Ammon's horn (tissue), 1 donor: ENCODE measurements at regions not wholly inside any gene's neighbourhood (a gene's known extent, or its start where the extent isn't known, plus 50 kb on each side); places are given as distances from the start of the nearest gene placed in this dataset.

Source experiments
- DNase-seq: peaks from one replicate; pipeline ENCODE4 v3.0.0-alpha.2; 2016; ENCODE audit warnings: low spot score

DNA sequence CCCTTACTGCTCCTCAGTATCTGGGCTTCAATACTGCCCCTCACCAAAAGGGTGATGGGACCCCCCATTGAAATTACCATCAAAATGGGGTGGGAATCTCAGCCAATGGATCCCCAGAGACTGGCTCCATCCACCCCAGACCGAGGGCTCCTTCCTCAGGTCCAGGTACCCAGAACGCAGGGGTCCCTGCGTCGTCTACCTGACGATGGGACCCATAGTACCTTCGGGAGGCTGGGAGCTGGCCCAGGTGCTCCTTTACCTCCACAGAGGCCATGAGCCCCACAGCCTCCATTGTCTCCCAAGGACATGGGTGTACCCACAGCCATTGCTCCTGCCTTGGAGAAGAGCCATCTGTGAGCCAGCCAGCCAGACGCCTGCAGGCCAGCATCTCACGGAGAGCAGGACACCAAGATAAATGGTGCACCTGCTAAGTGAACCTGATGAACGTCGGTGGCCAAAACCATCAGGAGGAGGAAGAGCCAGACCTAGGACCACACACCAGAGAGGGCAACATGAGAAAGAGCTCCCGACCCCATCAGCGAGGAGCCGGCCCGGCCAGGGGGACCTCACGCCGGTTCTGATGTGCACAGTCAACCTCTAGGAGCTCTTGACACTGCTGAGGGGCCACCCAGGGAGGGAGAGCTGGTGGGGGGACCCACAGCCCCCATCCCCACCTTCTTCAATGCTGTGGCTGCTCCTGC lies 156.8 kb upstream of the SOX1 start:
- no peak for DNase-seq

DNA sequence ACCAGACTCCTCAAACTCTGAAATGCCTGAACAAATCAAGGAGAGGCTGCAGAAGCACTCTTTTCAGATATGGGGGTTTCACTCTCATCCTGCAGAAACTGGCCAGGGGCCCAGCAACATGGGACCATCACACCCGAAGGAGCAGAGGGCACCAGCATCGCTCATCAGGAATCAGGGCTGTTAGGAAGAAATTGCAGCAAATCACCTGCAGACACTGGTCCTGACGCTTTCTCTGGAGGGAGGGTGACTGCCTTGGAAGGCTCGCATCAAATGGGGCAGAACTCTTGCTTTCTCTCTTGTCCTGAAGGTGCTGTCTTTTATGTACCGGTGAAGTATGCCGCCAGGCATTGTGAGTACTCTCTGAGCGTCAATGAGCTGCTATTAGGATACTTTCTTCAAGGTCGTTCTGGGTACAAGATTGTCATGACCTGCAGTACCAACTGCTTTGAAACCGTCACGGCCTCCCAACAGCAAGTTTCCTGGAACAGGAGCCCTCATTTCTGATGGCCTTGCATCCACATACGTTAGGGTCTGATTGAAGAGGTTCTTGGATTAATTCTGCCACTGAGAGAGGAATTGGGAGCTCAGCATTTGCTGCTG lies 155.7 kb upstream of the SOX1 start:
- DNase-seq: no peak

DNA sequence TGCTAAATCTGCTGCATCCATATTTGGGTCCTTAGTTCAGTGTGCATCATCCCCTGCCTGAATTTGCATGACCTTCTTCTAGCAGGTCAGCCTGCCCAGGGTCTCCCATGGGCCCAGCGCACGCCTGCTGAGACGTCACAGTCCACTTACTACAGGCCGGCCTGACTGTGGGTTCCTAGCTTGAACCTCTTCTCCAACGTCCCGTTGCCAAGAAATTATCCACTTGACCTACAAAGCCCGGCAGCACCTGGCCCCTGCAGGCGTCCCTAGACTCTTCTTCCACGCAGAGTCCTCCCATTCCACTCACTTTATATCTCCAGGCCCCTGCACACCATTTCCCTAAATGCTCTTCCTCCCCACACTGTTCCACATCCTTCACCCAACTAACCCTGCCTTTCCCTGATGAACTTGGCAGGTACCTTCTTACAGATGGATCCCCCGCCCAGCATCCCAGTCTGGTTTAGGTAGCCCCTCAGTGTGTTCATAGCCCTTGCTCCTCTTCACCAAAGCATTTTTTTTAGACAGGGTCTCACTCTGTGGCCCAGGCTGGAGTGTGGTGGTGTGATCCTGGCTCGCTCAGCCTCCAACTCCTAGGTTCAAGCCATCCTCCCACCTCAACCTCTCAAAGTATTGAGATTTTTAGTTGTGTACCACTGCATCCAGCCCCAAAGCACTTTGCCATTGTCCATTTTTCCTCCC lies 155.0 kb upstream of the SOX1 start:
- no peak for DNase-seq

DNA sequence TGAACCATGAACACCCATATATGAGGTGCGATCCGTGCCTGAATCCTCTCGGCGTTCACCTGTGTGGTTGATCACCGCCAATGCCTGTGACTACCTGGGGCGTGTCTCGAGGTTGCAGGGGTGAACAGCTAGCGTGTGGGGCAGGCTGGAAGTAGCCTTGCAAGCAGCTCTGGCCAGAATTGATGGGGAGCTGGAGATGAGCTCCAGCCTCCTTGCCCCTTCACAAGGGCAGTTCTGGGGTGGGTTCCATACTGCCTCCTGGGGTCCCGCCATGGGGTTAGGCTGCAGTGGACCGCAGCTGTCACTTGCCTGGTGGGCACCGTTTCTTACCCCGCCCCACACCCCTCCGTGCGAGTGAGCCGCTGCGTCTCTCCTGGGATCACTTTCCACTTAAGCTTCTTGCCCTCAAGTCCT lies 154.5 kb upstream of the SOX1 start:
- DNase-seq: no peak

DNA sequence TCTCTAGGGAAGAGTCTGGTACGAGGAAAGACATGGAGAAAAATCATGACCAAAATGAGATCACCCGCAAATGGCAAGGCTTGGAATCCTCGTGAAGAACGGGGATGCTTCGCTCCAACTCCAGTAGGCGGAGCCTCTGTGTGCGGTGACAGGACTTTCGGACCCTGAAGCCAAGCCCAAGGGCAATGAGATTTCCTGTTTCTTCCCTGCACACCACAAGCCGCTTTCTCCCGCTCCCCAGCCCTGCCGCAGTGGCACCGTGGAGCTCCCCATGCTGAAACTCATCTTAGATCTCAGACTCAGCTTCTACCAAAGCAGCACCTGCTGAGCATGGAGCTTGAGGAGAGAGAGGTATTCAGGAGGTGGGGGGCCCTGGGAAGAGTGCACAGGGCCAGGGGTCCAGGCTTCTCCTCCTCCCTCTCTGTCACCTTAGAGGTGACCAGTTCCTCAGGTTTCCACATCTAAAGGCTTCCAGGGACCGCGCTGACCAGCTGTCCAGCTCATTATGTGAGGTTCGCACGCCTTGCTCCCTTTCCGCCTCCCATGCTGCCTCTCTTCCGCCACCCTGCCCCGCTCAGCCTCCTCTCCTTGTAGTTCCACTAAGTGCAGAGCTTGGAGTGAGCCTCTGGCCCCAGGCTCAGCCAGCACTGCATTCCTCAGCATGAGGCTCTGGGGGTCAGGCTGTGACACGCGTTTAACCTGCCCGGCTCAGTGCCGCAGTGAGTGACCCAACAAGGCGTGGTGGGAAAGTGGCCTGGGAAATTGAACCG lies 153.8 kb upstream of the SOX1 start:
- DNase-seq: no peak

DNA sequence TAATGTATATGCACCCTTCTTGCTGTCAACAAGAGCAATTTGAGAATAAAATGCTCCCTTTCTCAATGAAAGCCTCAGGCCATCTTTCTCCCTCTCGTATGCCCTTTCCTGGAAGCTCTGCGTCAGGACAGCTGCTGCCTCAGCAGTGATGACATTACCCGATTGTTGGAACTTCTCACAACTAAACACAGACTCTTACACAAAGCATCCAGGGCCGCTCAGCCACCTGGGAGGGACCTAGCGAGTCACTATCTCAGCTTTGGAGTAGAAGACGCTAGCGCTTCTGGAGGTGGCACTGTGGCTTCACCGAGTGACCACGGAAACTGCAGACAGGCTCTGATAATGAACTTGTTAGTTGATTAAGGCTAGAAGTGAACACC lies 153.2 kb upstream of the SOX1 start:
- DNase-seq: no peak

DNA sequence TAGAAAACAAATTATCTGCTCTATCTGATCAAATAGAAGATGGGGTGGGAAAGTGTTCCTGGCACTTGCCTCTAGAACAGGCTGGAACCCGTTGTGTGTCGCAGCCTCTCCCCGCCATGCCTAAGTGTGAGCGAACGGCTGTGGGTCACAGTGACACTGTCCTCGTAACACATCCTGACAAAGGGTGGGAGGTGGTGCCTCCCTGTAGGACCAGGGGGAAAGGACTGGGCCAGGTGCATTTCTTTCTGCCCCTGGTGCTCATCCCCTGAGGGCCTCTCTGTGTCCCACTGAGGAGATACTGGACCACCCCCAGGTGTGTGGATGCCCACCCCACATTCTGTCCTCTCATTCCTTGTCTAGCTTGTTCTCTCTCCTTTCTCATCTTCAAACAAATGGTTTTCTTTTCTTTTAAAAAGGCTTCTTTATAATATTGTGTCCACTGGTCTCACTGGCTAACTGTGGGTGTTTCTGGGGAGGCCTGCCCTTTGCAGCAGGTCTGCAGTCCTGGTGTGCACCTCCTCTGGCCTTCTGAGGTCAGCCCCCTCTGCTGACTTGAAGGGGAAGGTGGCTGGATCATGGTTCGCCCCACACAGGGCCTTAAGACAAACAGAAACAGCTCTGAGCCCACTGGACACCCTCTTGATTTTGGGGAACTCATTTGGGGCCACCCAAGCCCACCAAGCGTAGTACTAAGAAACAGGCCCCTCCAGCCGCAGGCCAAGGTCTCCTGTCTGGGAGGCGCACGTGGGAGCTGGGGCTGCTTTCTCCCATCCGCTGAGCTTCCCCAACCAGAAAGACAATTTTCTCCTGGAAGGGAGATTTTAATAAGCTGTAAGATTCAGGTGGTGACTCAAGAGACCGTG lies 152.5 kb upstream of the SOX1 start:
- no peak for DNase-seq

DNA sequence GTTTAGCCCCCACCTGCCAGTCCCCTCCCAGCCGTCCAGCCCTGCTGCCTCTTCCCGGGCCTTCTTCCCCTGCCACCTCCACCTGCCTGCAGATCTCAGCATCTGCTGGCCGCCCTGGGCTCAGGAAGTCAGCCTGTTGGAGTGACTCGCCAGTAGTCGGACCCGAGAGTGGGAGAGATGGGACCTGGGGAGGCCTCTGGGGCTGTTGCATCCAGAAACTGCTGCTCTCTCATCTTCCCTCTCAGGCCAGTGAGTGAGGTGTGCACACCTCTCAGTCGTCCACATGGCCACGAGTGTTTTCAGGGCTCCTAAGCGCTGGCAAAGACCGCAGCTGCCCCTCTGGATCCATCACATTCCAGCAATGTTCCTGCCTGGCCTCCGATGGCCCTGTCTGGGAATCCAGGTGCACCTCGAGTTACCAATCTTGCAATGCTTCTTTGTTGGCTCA lies 151.8 kb upstream of the SOX1 start:
- no peak for DNase-seq

DNA sequence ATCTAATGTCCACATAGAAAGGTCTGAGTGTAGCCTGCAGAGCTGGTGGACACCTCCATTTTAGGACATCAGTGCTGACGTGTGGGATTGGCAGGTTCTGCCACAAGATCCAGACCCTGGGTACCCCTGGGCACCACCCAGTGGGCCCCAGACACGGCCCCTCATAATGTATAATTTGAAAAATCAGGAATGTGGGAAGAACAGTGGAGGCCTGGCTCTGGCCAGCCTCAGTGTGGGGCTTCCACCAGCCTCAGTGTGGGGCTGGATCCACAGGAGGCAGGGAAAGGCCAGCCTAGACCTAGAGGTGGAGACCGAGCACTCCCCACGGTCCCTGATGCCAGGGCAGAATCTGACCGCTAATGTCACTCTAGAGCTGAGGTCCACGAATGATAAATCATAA lies 150.7 kb upstream of the SOX1 start:
- no peak for DNase-seq

DNA sequence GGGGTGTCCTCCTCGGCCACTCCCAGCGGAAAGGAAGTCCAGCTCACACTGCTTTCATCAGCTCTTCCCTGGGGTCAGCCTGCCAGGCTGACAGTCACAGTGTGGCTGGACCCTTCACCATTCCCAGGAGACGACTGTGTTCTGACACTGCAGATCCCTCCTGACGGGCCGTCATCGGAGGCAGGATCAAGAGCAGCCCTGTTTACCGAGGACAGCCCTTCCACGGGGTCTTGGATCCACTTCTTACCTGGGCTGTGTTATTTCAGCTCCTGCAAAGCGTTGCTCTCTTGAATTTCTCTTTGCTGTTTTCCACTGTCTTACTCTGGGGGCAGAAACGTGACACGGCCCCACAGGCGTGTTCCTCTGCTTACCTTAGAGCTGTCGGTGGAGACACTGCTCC lies 149.9 kb upstream of the SOX1 start:
- no peak for DNase-seq

DNA sequence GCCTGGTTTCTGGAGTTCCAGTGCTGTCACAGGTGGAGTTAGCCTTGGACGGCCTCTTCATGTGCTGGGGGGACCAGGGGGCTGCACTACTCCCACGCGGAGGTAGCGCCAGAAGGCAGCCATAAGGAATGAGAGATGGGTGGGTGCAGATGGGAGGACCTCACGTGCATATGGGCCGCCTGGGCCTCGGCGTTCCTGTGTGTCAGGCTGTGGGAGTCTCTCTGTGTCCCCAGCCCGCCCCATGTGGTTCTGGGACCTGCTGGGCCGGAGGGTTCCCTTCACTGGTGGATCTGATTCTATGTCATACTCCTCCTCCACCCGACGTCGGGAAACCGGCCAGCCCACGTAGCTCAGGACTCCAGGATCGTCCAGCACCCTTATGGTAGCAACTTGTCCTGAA lies 149.0 kb upstream of the SOX1 start:
- DNase-seq: no peak

DNA sequence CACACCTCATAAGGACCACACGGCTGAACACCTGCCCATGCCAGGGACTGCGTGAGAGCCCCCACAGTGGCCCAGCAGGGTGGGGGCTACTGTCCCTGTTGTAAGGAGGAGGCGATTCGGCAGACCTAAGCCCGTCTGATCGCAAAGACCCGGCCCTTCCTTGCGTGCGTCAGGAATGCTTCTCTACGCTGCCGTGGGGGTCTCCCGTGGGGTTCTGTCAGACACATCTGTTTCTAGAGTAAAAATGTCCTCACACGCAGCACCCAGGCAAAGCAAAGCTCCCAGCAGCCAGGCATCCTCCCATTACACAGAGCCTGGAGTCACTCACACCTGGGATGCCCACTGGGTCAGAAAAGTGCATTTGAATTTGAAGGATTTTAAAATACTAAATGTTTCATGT lies 147.7 kb upstream of the SOX1 start:
- DNase-seq: no peak

DNA sequence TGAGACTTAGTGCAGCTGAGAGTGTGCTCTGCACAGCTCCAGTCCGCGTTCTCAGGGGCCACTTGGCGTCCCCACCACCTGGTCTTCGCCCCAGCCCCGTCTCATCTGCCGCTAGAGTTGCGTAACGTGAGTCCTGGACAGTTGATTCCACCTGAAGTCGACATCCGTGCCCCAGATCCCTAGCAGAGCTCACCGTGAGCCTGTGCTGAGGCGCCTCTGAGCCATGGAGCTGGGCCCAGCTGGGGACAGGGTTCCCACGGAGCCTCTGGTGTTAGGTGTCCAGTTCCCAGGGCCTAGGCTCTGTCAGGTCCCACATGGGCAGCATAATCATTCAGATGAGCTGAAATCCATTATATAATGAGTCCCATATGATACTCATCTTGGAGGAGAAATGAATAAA lies 147.1 kb upstream of the SOX1 start:
- no peak for DNase-seq

DNA sequence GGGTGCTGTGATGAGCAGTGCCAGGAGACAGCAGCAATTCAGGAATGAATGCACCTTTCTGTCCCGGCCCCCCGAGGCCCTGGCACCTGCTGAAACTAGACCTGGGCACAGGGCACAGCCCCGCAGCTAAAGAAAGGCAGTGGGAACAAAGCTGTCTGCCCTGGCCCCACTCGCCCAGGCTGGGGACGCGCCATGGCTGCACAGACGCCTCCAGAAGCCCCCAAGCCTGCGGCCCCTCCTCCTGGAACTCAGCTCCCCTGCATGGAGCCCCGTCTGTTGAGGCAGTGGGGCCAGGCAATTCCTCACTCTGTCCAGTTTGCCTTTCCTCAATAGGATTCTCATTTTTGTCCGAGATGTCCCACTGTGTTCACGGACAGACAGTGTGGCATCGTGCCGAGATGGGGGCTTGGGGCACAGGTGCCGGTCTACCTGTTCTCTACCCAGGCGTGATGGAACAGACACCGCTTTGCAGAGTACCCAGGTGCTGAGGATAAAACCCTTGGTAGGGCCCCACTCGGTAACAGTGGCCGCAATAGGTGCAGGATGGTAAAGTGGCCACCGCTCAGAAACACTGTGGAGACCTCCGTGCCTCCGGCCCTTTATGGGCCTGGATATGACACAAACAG lies 146.5 kb upstream of the SOX1 start:
- DNase-seq: no peak

DNA sequence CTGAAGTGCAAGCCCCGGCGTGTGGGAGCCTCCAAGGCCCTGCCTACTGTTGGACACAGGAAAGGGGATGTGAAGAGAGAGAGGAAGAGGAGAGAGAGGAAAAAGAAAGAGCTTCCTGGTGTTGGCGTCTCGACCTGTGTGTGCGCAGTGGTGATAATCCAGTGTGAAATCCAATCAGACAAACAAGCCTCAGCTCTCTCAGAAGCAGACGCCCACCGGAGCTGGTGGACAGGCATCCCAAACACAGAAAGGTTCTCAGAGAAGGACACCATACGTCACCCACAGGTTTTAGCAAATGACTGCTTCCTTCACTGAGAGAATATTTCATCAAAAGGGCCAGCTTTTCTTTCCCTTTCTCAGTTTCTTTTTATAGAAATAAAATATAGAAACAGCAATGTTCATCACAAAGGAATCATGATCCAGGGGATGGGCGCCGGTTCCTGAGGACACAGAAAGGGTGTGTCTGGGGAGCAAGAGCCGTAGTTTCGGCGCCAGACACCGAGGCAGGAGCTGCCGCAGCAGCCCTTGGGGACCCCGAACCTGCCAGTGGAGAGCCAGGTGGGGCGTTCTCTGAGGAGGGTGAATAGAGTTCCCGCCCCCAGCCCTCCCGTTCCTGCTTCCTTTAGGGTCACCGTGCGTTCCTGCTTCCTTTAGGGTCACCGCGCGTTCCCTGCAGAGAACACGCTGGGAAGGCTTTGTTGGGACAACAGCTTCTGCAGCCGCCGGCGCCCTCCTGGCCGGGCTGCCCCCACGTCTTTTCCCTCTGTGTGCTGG lies 145.8 kb upstream of the SOX1 start:
- DNase-seq: no peak

DNA sequence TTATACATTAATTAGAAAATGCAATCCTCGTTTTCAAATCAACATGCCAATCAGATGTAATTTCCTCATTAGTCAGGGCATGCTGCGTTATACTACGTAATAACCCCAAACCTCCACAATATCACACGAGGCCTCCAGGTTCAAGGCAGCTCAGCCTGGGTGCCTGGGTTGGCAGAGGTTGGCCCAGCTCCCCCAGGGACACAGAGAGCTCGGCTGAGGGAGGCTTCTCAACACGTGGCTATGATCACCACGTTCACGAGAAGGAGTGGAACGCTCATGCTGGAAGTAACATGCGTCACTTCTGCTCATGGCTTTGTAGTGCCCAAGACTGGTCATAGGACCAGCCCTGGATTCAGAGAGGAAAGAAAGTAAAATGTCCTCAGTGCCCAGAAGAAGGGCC lies 144.9 kb upstream of the SOX1 start:
- no peak for DNase-seq

DNA sequence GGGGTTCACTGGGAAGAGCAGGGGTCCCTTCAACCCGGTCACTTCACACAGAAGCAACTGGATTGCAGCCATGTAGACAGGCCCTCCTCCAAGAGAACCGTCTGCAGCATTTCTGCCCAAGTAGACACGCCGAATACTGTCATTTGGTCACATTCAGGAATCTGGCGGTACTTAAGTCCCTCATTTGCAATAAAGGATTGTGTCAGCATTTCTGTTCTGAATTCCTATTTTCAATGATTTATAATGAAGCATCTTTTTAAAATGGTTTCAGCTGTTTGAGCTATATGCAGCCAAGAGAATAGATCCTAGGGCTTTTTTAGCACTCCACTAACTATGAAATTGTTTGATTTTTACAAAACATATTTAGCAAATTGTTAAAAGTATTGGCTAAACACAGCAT lies 143.5 kb upstream of the SOX1 start:
- DNase-seq: no peak

DNA sequence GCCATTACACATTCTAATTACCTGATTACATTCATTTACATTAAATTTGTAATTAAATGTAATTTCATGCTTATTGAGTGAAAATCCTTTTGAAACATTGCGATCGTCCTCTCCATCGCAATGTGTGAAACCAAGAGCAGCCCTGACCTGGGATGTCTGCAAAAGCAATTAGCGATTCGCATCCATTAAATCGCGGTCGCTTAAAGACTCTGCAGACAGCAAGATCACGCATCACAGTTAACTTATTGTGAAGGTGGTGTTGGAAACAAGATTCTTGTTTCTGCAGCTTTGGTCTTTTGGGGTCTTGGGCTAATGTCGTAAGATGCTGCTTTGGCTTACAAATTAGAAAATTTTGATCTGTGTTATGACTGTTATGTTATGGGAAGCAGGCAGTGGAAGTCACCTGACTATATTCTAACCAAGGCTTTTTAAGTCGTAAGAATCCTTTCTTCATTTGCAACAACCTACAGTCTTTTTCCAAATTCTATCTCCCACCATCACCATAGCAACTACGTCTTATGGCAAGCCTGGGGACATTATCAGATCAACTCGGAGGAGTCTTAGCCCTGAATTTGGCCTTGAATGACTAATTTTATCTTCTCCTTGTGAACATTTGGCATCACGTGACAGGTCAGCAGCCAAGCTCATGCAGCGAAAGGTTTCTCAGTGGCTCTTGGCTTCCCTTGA lies 142.8 kb upstream of the SOX1 start:
- no peak for DNase-seq

DNA sequence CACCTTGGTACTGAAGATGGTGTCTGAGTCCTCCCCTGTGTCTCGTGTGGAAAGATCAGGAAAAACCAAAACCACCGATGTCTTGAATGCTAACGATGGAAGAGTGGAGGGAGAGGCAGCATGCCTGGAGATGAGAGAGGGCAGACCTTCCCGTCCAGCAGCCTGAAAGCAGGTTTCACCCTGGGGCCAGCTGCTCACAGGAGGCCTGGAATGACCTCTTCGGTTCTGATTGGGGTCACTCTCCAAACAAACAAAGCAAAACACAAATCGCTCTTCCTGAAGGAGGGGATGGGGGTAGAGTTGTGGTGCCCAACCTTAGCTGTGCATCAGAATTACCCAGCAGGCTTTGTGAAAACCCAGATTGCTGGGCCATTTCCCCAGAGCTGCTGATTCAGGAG lies 142.3 kb upstream of the SOX1 start:
- DNase-seq: no peak
